ENCODE measurements at regions not wholly inside any gene's neighbourhood (a gene's known extent, or its start where the extent isn't known, plus 50 kb on each side); places are given as distances from the start of the nearest gene placed in this dataset.

- TF ChIP-seq, protein P1, sequence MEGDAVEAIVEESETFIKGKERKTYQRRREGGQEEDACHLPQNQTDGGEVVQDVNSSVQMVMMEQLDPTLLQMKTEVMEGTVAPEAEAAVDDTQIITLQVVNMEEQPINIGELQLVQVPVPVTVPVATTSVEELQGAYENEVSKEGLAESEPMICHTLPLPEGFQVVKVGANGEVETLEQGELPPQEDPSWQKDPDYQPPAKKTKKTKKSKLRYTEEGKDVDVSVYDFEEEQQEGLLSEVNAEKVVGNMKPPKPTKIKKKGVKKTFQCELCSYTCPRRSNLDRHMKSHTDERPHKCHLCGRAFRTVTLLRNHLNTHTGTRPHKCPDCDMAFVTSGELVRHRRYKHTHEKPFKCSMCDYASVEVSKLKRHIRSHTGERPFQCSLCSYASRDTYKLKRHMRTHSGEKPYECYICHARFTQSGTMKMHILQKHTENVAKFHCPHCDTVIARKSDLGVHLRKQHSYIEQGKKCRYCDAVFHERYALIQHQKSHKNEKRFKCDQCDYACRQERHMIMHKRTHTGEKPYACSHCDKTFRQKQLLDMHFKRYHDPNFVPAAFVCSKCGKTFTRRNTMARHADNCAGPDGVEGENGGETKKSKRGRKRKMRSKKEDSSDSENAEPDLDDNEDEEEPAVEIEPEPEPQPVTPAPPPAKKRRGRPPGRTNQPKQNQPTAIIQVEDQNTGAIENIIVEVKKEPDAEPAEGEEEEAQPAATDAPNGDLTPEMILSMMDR (IDR thresholded peaks at IDR 0.05; ENCODE audit: low read depth, low read length, missing control alignments), result no peak
- H3K4me3 ChIP-seq (ENCODE audit: low read depth, low read length), result no peak overlapping the region
- no peak for DNase-seq (ENCODE audit: low read depth)
Observed at GRCh38 chr4:97370568-97370967, 772.7 kb downstream of the STPG2 start.

DNA sequence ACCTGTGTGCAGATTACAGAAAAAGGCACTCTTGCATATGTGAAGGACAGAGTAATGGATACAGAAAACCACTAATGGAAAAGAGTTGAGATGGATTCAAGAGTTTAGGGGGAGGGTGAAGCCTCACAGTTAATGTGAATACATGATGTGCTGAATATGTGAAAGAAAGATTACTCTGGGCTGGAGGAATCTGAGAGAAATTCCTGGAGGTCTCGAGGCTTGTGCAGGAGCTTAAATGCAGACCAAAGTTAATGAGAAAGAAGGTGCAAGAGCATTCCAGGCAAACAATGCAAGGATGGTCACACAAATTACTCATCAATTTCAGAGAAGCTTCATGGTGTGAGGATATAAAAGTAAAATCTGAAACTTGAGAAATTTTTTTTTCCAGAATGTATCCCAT is 768.8 kb downstream of the STPG2 start:
- no peak for DNase-seq (ENCODE audit: low read depth)
- H3K4me3 ChIP-seq (ENCODE audit: low read depth, low read length), result no peak overlapping the region
- TF ChIP-seq, protein P1 (IDR thresholded peaks at IDR 0.05; ENCODE audit: low read depth, low read length, missing control alignments), result no peak

- no peak for DNase-seq (ENCODE audit: low read depth)
- H3K4me3 ChIP-seq (ENCODE audit: low read depth, low read length), result no peak overlapping the region
- TF ChIP-seq, protein P1 (IDR thresholded peaks at IDR 0.05; ENCODE audit: low read depth, low read length, missing control alignments), result no peak
Observed at GRCh38 chr4:97386969-97387368, 756.3 kb downstream of the STPG2 start.

DNA sequence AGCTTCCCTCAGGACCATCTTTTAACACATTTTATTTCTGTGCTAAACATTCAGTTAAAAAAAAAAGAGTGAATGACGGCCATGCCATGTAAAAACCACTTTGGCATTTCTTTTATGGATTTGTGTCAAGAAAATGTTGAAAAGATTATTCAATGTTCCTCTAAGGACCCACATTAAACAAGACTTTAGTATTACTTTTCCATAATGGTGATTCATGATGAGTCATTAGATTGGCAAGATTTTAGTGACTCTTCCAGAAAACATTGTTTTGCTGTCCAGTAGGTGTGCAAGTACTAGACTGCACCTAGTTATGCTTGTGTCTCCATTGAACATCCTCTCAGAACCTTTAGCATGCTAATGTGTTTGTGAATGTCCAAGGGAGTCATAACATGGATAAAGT is 748.6 kb downstream of the STPG2 start:
- TF ChIP-seq, protein P1 (IDR thresholded peaks at IDR 0.05; ENCODE audit: low read depth, low read length, missing control alignments), result no peak
- no peak for DNase-seq (ENCODE audit: low read depth)
- no peak overlapping the region for H3K4me3 ChIP-seq (ENCODE audit: low read depth, low read length)

DNA sequence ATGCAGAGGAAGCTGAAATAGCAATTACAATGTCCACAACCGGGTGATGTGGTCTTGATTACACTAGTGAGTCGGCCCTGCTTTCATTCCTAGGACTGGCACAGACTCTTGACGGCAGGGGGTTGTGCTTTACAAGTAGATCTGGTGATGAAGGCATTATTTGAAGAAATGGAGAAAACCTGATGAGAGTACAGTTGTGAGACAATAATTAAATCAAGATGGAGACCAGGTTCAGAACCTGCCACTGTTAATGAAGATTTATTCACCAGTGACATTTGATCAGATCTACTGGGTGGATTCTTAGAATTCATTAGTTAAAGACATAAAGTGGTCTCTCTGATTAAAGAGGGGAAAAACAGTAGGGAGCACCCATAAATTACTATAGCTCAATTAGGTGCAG is 747.2 kb downstream of the STPG2 start:
- DNase-seq (ENCODE audit: low read depth), result no peak
- TF ChIP-seq, protein P1 (IDR thresholded peaks at IDR 0.05; ENCODE audit: low read depth, low read length, missing control alignments), result no peak
- H3K4me3 ChIP-seq (ENCODE audit: low read depth, low read length), result no peak overlapping the region

GRCh38 chr4:97396605-97397004 is 746.7 kb downstream of the STPG2 start:
- TF ChIP-seq, protein P1 (IDR thresholded peaks at IDR 0.05; ENCODE audit: low read depth, low read length, missing control alignments), result no peak
- no peak for DNase-seq (ENCODE audit: low read depth)

GRCh38 chr4:97404876-97405523 is 738.3 kb downstream of the STPG2 start:
- H3K4me3 ChIP-seq (ENCODE audit: low read depth, low read length), result no peak overlapping the region

More at GRCh38 chr4:97396605-97397004, 746.7 kb downstream of the STPG2 start:
- no peak overlapping the region for H3K4me3 ChIP-seq (ENCODE audit: low read depth, low read length)

More at GRCh38 chr4:97404876-97405523, 738.3 kb downstream of the STPG2 start:
- TF ChIP-seq, protein P1 (IDR thresholded peaks at IDR 0.05; ENCODE audit: low read depth, low read length, missing control alignments), result no peak
- DNase-seq (ENCODE audit: low read depth), result no peak

Measured in GM12864 (cell line).